ENCODE measurements at regions not wholly inside any gene's neighbourhood (a gene's known extent, or its start where the extent isn't known, plus 50 kb on each side); places are given as distances from the start of the nearest gene placed in this dataset.
"Not testable (repeated sequence)": the region's sequence is repeated elsewhere in the genome, so short reads cannot be mapped to it uniquely, and the experiment has no call there.

DNA sequence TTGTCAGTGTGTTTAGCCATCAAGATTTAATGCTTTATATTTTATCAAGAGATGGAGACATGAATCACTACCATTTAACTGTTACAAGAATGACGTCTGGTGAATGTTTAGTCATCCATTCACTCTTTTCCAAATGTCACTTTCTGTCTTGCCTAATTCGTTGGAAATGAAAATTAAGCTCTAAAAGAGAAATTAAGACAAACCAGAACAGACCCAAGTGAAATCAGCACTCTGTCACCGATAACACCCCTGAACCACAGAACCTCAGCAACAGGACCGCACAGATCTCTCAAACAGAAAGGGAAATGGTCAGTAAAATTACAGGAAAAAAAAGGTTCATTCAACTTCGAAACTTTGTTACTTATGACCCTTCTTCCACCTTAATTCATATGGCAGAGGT, 320.9 kb downstream of the BCL2L11 start:
- DNase-seq, result not testable (repeated sequence)

DNA sequence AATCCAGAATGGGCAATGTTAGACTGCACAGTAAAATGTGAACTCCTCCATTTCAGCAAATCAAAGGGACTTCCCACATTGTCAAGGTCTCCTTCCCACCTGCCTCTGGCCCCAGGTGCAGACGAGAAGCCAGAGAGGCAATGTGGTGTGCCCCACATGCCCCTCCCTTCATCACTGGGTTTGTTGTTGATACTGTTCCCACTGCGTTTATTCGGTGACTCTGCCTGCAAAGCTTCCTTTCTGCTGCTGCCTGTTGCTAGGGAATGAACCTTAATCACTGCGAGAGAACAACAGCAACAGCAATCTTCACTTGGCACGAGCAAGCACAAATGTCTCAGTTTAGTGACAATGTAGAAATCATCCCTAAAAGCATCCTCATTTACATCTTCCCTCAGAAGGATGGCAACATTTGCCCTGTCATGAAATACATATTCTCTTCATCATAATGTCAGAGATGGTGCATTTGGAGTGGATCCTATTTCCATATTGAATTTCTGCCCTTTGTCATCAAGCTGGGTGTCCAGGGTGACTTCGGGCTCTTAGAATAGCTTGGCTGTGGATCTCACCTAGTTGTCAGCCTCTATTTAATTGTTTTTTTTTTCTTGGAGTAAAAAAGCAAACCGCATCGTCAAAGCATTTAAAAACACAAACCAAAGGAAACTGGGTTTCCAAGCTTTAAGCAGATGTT, 322.2 kb downstream of the BCL2L11 start:
- DNase-seq, result not testable (repeated sequence)

GRCh38 chr2:111444516-111444915, 323.8 kb downstream of the BCL2L11 start:
- DNase-seq, result not testable (repeated sequence)

DNA sequence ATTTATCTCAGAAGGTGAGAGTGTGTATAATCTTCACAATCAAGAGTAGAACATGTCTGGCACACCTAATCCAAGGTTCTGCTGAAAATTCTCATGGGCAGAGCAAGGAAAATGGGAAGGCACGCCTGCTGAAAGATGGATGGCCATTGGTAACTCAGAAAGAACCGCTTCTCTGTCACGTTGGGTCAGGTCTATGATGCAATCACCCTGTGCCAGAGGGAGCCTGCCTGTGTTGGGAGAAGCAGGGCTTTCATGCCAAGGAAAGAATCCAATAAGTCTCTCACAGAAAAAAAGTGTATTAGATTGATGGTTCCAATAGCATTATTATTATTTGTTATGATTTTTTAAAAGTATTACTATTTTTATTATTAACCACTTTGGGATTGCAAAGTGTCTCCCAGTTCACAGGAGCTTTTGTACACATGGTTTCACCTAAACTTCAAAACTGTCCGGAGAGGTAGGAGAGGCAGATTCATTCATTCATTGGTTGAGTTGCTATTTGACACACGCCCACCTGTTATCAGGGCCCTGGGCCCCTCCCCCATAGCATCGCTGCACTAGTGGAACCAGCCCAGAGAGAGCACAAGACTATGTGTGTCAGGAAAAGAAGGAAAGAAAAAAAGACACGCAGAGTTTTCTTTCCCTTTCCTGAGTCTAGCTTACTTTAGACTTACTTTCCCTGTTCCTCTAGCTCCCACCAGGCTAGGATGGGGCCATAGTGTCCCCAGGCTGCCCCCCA, 324.6 kb downstream of the BCL2L11 start:
- DNase-seq, result not testable (repeated sequence)

- not testable (repeated sequence) for DNase-seq
Observed at GRCh38 chr2:111445941-111446340, 325.2 kb downstream of the BCL2L11 start.

DNA sequence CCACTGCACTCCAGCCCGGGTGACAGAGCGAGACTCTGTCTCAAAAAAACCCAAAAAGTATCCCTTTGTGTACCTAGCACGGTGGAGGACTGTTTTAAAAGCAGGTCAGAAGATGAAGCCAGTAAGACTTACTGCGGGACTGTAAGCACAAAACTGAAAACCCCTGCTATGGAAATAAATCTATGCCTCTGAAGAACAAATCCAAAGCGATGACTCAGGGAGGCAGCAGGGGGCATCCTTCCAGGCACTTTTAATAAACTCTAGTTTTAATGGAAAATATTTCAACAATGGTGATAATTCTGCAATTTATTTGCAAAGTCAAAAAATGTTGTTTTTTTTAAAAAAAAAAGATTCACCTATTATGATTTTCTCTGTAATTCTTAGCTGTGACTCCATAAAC, 326.8 kb downstream of the BCL2L11 start:
- not testable (repeated sequence) for DNase-seq

GRCh38 chr2:111448796-111449195, 328.1 kb downstream of the BCL2L11 start:
- DNase-seq, result not testable (repeated sequence)

GRCh38 chr2:111450526-111450925, 329.8 kb downstream of the BCL2L11 start:
- DNase-seq, result not testable (repeated sequence)

DNA sequence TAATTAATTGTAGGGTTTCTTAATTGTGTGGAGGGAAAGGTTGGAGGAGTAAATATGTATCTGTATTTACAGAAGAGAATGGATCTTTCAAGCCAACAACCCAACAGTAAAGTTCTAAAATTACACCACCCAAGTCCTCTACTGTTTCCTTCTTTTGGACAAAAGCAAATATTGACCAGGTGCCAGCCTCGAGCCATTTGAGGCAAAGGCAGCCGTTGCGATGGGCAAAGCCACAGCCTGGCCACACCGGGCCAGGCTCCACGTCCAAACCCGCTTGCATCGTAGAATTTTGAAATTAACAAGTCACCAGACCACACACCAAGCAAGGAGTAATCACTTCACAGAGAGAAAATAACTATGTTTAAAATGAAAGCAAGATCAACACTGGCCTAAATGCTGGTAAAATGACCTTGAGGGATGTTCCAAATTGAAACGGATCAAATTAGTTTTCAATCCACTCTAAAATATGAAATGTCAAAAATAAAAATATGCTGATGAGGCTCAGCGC, 331.0 kb downstream of the BCL2L11 start:
- DNase-seq, result not testable (repeated sequence)

GRCh38 chr2:111452208-111452607, 331.5 kb downstream of the BCL2L11 start:
- DNase-seq, result not testable (repeated sequence)

- DNase-seq, result not testable (repeated sequence)
Observed at GRCh38 chr2:111453308-111453707, 332.6 kb downstream of the BCL2L11 start.

DNA sequence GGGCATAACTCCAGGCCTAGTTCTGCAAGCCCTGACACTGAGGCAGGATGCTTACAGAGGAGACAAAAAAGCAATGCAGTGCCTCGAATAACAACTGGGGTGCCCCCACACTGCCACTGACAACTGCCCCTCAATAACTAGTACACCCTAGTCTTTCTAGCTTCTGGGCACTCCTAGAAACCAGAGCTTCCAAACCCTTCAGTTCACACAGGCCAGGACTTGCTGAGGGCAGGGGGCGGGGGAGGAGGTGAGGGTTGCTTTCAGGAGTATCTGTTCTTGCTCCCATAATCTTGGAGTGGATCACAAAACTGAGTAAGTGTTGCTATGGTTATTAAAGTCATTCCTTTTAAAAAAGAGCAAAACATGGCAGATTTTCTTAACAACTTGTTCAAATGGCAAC, 333.1 kb downstream of the BCL2L11 start:
- DNase-seq, result not testable (repeated sequence)

DNA sequence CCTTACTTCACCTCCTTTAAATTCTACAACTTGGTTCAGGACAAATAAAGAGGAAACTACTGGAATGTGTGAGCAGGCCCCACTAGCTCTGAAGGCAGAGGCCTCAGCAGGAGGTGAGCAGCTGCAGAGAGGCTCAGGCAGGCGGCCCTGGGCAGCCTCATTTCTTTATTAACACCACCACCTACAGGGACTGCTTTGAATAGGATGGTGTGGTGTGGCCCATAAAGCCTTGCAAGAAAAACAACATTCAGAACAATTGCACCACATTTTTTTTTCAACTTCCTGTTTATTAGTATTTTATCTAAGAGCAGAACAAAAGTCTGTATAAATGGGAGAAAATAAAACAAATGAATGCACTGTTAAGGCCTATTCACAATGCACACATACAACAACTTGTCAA, 333.7 kb downstream of the BCL2L11 start:
- DNase-seq, result not testable (repeated sequence)

DNA sequence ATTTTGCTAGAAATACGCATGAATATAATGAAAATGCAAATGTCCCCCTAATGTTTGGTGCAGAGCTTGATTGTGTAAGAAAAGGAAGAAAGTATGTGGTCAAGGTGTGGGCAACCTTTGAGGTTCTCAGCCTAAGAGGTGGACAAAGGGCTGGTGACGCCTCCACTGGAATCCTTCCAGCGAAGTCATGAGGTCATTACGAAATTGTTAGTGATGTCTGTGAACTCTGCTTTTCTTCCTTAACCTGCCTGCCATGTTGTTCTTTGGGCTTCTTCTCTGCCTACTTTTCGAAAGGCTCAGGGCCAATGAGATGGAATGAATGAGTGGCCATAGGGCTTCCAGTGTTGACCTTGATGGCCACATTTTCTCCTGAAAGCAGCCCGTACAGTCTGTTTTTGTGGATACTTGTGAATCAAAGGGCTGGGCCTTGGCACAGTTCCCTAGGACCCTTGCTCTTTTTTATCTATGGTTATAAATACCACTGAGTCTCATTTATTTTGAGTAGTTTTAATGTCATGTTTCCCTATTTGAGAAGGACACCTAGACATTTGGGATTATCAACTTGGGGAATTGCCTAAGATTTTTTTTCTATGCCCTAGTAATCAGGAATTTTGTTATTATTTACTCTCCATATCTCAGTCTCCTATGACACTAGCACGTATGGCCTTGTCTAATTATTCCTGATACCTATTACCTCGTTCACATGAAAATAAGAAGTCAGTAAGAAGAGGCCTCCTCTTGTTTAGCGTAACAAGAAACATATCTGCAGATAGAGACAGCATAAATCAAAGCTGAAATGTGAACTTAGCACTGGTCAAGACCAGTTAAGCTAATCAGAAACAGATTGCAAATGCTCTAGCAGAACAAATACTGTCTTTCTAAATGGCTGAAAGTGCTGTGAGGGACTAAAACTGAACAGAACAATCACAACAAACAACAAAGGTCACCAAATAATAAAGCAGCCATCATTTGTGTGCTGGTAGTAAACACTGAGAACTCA, 334.6 kb downstream of the BCL2L11 start:
- DNase-seq, result not testable (repeated sequence)

GRCh38 chr2:111457191-111457590, 336.5 kb downstream of the BCL2L11 start:
- DNase-seq, result not testable (repeated sequence)

- not testable (repeated sequence) for DNase-seq
Observed at GRCh38 chr2:111460901-111461300, 340.2 kb downstream of the BCL2L11 start.

DNA sequence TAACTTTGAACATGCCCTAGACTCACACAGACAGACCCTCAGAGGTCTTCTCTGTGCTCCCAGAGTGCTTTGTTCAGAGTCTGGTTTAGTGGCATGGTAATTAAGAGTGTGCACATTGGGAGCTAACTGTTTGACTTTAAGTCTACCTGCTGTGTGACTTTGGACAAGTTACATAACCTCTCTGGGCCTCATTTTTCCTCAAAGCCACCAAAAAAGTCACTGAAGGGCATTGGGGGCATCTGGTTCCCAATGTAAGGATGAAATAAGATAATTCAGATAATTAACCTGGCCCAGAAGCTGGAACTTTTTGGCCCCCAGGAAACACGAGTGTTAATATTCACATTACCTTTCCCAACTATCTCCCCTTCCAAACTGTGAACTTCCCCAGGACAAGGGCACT, 341.1 kb downstream of the BCL2L11 start:
- DNase-seq, result not testable (repeated sequence)

DNA sequence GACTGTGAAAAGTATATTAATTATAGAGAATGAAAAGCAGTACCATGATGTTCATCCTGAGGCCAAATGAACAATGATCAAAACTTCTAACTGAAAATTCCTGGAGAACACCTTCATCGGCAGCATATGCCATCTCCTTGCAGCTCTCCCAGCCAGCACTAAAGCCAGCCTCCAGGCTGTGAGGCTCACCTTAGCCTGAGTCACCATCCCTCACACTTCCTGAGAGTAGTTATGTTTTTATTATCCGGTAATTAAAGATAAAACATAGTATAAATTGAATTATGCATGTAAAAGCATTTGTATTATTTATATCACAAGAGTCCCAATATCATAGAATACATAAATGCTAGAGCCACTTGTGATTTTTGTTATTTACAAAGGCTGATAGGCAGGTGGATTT, 341.9 kb downstream of the BCL2L11 start:
- not testable (repeated sequence) for DNase-seq

GRCh38 chr2:111463238-111463848, 342.6 kb downstream of the BCL2L11 start:
- DNase-seq, result not testable (repeated sequence)

DNA sequence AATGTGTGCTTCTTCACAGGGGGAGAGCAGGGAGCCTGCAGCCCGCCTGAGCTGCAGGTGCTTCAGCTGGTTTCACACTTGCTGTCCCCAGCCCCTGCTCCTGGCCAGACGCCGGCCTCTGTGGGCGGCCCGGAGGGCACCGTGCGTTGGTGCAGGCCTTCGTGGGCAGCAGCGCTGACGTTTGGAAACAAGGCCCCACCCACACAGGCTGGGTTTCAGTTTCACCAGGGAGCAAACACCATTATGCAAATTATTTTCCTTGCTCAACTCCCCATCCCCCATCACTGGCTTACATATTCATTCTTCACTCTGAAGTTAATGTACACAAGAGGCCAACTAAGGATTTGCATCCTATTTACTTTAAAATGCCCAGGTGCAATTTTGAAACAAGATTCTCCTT, 343.2 kb downstream of the BCL2L11 start:
- not testable (repeated sequence) for DNase-seq

DNA sequence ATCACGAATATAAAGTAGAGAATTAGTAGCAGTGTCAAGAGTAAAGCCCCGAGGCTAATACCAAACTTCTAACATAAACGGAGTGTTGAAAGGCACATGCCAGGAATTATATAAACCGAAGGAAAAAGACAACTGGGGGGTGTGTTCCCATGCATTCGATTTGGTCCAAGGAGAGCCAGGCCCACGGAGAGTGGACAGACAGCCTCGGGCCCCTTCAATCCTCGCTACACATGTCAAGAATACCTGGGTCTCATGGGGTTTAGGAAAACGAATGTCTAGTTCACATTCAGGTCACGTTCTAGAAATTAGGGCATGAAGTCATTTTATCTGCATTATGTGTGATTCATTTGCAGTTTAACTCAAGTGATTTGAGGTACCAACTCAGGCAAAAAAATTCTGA, 343.7 kb downstream of the BCL2L11 start:
- DNase-seq, result not testable (repeated sequence)
